ENCODE measurements at regions not wholly inside any gene's neighbourhood (a gene's known extent, or its start where the extent isn't known, plus 50 kb on each side); places are given as distances from the start of the nearest gene placed in this dataset.

GRCh38 chr14:37968664-37969240 is 239.0 kb upstream of the SSTR1 start:
- DNase-seq (ENCODE audit: low read depth), result no peak
- TF ChIP-seq, protein P1, sequence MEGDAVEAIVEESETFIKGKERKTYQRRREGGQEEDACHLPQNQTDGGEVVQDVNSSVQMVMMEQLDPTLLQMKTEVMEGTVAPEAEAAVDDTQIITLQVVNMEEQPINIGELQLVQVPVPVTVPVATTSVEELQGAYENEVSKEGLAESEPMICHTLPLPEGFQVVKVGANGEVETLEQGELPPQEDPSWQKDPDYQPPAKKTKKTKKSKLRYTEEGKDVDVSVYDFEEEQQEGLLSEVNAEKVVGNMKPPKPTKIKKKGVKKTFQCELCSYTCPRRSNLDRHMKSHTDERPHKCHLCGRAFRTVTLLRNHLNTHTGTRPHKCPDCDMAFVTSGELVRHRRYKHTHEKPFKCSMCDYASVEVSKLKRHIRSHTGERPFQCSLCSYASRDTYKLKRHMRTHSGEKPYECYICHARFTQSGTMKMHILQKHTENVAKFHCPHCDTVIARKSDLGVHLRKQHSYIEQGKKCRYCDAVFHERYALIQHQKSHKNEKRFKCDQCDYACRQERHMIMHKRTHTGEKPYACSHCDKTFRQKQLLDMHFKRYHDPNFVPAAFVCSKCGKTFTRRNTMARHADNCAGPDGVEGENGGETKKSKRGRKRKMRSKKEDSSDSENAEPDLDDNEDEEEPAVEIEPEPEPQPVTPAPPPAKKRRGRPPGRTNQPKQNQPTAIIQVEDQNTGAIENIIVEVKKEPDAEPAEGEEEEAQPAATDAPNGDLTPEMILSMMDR (IDR thresholded peaks at IDR 0.05; ENCODE audit: insufficient read depth, low read length, poor library complexity, severe bottlenecking), result no peak
- Histone ChIP-seq H3K27me3 (ENCODE audit: control insufficient read depth, insufficient read depth, low read length) (no peaks in the 10 kb centered on the region), H3K4me3 (ENCODE audit: low read depth, low read length) (no peak overlapping the region), H3K36me3 (ENCODE audit: control insufficient read depth, insufficient read depth, low read length) (no peaks in the 10 kb centered on the region)

DNA sequence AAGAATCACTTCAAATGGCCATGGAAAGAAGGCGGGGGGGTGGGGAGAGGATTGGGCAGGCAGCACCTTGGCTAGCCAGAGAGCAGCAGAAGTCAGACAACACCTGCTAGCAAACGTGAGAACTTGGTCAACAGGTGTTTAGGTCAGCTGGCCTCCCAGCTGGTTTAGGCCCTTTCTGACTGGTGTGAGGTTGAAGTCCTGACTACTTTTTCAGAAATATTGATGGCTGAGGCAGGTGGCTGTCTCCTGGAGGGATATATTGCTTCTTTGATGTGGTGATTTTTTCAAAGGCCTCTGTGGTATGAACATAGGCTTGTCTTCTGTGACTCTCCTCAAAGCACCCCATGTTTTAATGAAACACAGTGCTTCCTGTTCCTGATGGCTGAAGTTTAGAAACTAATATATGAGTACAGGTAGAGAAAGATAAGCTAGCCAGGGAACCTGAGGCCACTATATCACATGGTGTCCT is 238.2 kb upstream of the SSTR1 start:
- Histone ChIP-seq H3K36me3 (ENCODE audit: control insufficient read depth, insufficient read depth, low read length) (no peaks in the 10 kb centered on the region), H3K27me3 (ENCODE audit: control insufficient read depth, insufficient read depth, low read length) (no peaks in the 10 kb centered on the region), H3K4me3 (ENCODE audit: low read depth, low read length) (no peak overlapping the region)
- no peak for DNase-seq (ENCODE audit: low read depth)
- TF ChIP-seq, protein P1 (IDR thresholded peaks at IDR 0.05; ENCODE audit: insufficient read depth, low read length, poor library complexity, severe bottlenecking), result no peak

DNA sequence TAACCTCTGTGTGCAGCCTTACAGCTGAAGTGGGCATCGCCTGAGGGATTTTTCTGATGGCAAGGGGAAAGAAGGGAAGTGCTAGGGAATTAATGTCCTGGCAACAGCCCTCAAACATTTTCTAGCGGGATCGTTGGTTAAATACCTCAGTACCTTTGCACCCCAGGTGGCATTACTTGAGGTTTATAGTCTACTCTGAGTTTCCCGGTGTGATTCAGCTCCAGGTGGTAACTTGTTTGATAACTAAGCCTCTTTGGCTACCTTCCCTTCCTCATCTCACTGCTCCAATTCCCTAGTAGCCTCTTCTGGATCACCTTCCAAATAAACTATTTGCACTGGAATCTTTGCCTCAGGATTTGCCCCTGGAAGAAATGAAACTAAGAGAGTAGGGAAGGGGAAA is 237.0 kb upstream of the SSTR1 start:
- no peak overlapping the region for H3K4me3 ChIP-seq (ENCODE audit: low read depth, low read length)
- TF ChIP-seq, protein P1 (IDR thresholded peaks at IDR 0.05; ENCODE audit: insufficient read depth, low read length, poor library complexity, severe bottlenecking), result no peak
- no peaks in the 10 kb centered on the region for H3K27me3 ChIP-seq (ENCODE audit: control insufficient read depth, insufficient read depth, low read length)
- DNase-seq (ENCODE audit: low read depth), result no peak
- no peaks in the 10 kb centered on the region for H3K36me3 ChIP-seq (ENCODE audit: control insufficient read depth, insufficient read depth, low read length)

- Histone ChIP-seq H3K36me3 (ENCODE audit: control insufficient read depth, insufficient read depth, low read length) (no peaks in the 10 kb centered on the region), H3K27me3 (ENCODE audit: control insufficient read depth, insufficient read depth, low read length) (no peaks in the 10 kb centered on the region), H3K4me3 (ENCODE audit: low read depth, low read length) (no peak overlapping the region)
- DNase-seq (ENCODE audit: low read depth), result peak; percentile 12
- TF ChIP-seq, protein P1 (IDR thresholded peaks at IDR 0.05; ENCODE audit: insufficient read depth, low read length, poor library complexity, severe bottlenecking), result no peak
Observed at GRCh38 chr14:37972941-37973887, 234.5 kb upstream of the SSTR1 start.

GRCh38 chr14:37974421-37974820 is 233.3 kb upstream of the SSTR1 start:
- DNase-seq (ENCODE audit: low read depth), result no peak
- H3K36me3 ChIP-seq (ENCODE audit: control insufficient read depth, insufficient read depth, low read length), result no peaks in the 10 kb centered on the region
- TF ChIP-seq, protein P1 (IDR thresholded peaks at IDR 0.05; ENCODE audit: insufficient read depth, low read length, poor library complexity, severe bottlenecking), result no peak

More at GRCh38 chr14:37974421-37974820, 233.3 kb upstream of the SSTR1 start:
- H3K27me3 ChIP-seq (ENCODE audit: control insufficient read depth, insufficient read depth, low read length), result no peaks in the 10 kb centered on the region
- H3K4me3 ChIP-seq (ENCODE audit: low read depth, low read length), result no peak overlapping the region

Measured in kidney epithelial cell (primary cell).